ENCODE measurements at regions not wholly inside any gene's neighbourhood (a gene's known extent, or its start where the extent isn't known, plus 50 kb on each side); places are given as distances from the start of the nearest gene placed in this dataset.

DNA sequence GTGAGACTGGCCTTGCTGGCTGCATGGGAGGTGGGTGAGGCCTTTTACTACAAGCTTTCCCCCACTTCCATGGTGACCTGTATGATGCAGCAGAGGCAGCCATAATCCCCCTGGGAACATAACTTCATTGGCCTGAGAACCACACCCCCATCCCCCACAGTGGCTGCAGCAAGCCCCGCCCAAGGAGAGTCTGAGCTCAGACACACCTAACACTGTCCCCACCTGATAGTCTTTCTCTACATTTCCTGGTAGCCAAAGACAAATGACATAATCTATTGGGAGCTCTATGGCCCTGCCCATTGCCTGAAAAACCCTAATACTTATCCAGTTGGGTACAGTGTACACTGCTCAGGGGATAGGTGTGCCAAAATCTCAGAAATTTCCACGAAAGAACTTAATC lies 62.6 kb downstream of the GLUD2 start:
- Histone ChIP-seq H3K4me1 (ENCODE audit: insufficient read depth, low read length) (no peaks in the 10 kb centered on the region), H3K9me3 (ENCODE audit: insufficient read depth, low read length, severe bottlenecking) (no peaks in the 10 kb centered on the region), H3K4me3 (ENCODE audit: low read depth in 1 of 2, low read length in 2 of 2) (no peak overlapping the region), H3K9ac (ENCODE audit: low read depth, low read length) (no peak overlapping the region), H3K27ac (ENCODE audit: low read length) (no peak overlapping the region), H4K20me1 (ENCODE audit: insufficient read depth, low read length) (no peaks in the 10 kb centered on the region), H3K36me3 (ENCODE audit: insufficient read depth, low read length) (no peaks in the 10 kb centered on the region), H3K79me2 (ENCODE audit: insufficient read depth, low read length) (no peaks in the 10 kb centered on the region), H3K27me3 (ENCODE audit: insufficient read depth, low read length, poor library complexity) (no peaks in the 10 kb centered on the region), H3K4me2 (ENCODE audit: insufficient read depth, low read length) (no peak overlapping the region), H2AFZ (ENCODE audit: low read depth, low read length) (no peak overlapping the region)
- no peak for ATAC-seq (ENCODE audit: insufficient read depth, low read depth)
- no peak for TF ChIP-seq EZH2 (IDR thresholded peaks at IDR 0.05; ENCODE audit: borderline replicate concordance, low read depth, low read length, severe bottlenecking)
- TF ChIP-seq, protein P1, sequence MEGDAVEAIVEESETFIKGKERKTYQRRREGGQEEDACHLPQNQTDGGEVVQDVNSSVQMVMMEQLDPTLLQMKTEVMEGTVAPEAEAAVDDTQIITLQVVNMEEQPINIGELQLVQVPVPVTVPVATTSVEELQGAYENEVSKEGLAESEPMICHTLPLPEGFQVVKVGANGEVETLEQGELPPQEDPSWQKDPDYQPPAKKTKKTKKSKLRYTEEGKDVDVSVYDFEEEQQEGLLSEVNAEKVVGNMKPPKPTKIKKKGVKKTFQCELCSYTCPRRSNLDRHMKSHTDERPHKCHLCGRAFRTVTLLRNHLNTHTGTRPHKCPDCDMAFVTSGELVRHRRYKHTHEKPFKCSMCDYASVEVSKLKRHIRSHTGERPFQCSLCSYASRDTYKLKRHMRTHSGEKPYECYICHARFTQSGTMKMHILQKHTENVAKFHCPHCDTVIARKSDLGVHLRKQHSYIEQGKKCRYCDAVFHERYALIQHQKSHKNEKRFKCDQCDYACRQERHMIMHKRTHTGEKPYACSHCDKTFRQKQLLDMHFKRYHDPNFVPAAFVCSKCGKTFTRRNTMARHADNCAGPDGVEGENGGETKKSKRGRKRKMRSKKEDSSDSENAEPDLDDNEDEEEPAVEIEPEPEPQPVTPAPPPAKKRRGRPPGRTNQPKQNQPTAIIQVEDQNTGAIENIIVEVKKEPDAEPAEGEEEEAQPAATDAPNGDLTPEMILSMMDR (IDR thresholded peaks at IDR 0.05; ENCODE audit: borderline replicate concordance, extremely low read depth, low read length, poor library complexity, severe bottlenecking), result no peak
- DNase-seq, result no peak

DNA sequence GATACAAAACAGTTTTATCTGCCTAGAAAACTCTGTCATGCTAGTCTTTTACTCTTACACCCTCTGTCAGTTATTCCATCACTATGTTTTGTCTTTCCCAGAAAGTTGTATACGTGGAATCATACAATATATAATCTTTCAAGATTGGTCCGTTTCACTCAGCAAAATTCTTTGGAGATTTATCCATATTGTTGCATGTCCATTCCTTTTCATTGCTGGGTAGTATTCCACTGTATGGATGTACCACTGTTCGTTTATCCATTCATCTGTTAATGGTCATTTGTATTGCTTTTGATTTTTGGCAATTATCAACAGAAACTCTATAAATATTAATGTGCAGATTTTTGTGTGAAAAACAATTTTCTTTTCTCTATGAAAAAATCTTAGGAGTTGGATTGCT lies 63.1 kb downstream of the GLUD2 start:
- H3K27ac ChIP-seq (ENCODE audit: low read length), result no peak overlapping the region
- H3K4me2 ChIP-seq (ENCODE audit: insufficient read depth, low read length), result no peak overlapping the region
- H3K4me3 ChIP-seq (ENCODE audit: low read depth in 1 of 2, low read length in 2 of 2), result no peak overlapping the region
- H3K36me3 ChIP-seq (ENCODE audit: insufficient read depth, low read length), result no peaks in the 10 kb centered on the region
- no peaks in the 10 kb centered on the region for H3K4me1 ChIP-seq (ENCODE audit: insufficient read depth, low read length)
- no peaks in the 10 kb centered on the region for H3K79me2 ChIP-seq (ENCODE audit: insufficient read depth, low read length)
- H4K20me1 ChIP-seq (ENCODE audit: insufficient read depth, low read length), result no peaks in the 10 kb centered on the region
- no peak overlapping the region for H2AFZ ChIP-seq (ENCODE audit: low read depth, low read length)
- TF ChIP-seq, protein P1 (IDR thresholded peaks at IDR 0.05; ENCODE audit: borderline replicate concordance, extremely low read depth, low read length, poor library complexity, severe bottlenecking), result no peak
- TF ChIP-seq EZH2 (IDR thresholded peaks at IDR 0.05; ENCODE audit: borderline replicate concordance, low read depth, low read length, severe bottlenecking), result no peak
- ATAC-seq (ENCODE audit: insufficient read depth, low read depth) (no peak), DNase-seq (no peak)
- H3K27me3 ChIP-seq (ENCODE audit: insufficient read depth, low read length, poor library complexity), result no peaks in the 10 kb centered on the region
- no peak overlapping the region for H3K9ac ChIP-seq (ENCODE audit: low read depth, low read length)
- H3K9me3 ChIP-seq (ENCODE audit: insufficient read depth, low read length, severe bottlenecking), result no peaks in the 10 kb centered on the region

DNA sequence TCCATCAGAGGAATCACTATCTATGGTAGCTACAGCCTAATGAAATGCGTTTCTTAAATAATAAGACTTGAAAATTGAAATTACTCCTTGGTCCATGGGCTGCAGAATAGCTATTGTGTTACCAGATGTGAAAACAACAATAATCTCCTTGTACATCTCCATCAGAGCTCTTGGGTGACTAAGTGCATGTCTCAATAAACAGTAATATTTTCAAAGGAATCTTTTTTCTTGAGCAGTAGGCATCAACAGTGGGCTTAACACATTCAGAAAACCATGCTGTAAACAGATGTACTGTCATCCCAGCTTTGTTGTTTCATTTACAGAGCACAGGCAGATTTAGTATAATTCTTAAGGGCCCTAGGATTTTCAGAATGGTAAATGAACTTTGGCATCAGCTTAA lies 67.3 kb downstream of the GLUD2 start:
- H3K36me3 ChIP-seq (ENCODE audit: insufficient read depth, low read length), result no peaks in the 10 kb centered on the region
- no peak overlapping the region for H3K4me2 ChIP-seq (ENCODE audit: insufficient read depth, low read length)
- no peaks in the 10 kb centered on the region for H3K4me1 ChIP-seq (ENCODE audit: insufficient read depth, low read length)
- no peak for TF ChIP-seq EZH2 (IDR thresholded peaks at IDR 0.05; ENCODE audit: borderline replicate concordance, low read depth, low read length, severe bottlenecking)
- TF ChIP-seq, protein P1 (IDR thresholded peaks at IDR 0.05; ENCODE audit: borderline replicate concordance, extremely low read depth, low read length, poor library complexity, severe bottlenecking), result no peak
- no peak overlapping the region for H2AFZ ChIP-seq (ENCODE audit: low read depth, low read length)
- no peaks in the 10 kb centered on the region for H3K9me3 ChIP-seq (ENCODE audit: insufficient read depth, low read length, severe bottlenecking)
- H3K27me3 ChIP-seq (ENCODE audit: insufficient read depth, low read length, poor library complexity), result no peaks in the 10 kb centered on the region
- DNase-seq (no peak), ATAC-seq (ENCODE audit: insufficient read depth, low read depth) (no peak)
- no peaks in the 10 kb centered on the region for H4K20me1 ChIP-seq (ENCODE audit: insufficient read depth, low read length)
- no peak overlapping the region for H3K9ac ChIP-seq (ENCODE audit: low read depth, low read length)
- no peaks in the 10 kb centered on the region for H3K79me2 ChIP-seq (ENCODE audit: insufficient read depth, low read length)
- H3K27ac ChIP-seq (ENCODE audit: low read length), result no peak overlapping the region
- no peak overlapping the region for H3K4me3 ChIP-seq (ENCODE audit: low read depth in 1 of 2, low read length in 2 of 2)

All from DND-41 (cell line).